ENCODE measurements at regions not wholly inside any gene's neighbourhood (a gene's known extent, or its start where the extent isn't known, plus 50 kb on each side); places are given as distances from the start of the nearest gene placed in this dataset.

GRCh38 chr6:14254505-14254904, 136.9 kb downstream of the CD83 start:
- no peak for DNase-seq

DNA sequence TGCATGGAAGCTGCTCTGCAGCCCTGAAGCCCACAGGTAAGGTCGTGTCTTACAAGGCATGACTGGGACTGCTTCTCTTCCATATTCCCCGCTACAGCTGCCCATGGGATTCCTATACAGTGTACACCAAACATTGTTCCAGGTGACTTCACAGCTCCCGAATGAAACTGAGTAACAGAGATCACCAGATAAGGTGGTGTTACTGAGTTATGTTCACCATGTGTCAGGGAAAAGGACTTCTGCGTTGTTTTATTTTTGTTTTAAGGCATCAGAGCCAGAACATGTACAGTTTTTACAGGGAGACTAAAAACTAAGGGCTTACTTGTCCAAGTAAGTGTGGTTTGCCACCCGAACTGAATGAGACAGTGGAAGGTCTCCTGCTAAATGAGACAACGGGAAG, 138.3 kb downstream of the CD83 start:
- no peak for DNase-seq

GRCh38 chr6:14258117-14258516, 140.5 kb downstream of the CD83 start:
- DNase-seq = no peak

- no peak for DNase-seq
Measured at GRCh38 chr6:14258695-14259593, 141.4 kb downstream of the CD83 start.

DNA sequence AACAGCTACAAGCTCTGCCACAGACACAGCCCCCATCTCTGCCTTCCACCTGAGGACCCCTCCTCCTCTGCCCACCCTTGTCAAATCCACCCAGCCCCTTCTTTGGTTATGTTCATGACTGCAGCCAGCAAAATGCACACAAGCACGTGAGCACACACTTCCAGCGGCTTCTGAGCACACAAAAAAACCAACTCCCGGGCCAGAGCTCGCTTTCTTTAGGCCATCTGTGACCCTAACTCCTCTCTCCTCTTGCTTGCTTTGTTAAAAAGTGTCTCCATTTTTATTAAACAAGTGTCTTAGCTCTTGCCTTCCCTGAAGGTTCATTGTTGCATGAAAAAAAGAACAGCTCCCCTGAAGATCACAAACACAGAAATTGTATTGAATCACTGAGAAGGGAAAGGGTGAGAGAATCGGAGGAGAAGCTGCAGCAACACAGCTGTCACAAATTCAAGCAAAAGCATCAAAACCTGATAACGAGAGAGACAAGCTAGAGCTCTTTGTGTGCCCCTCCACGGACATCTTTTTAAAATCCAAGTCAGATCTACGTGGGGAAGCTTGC, 142.1 kb downstream of the CD83 start:
- no peak for DNase-seq

- no peak for DNase-seq
Measured at GRCh38 chr6:14260839-14261238, 143.3 kb downstream of the CD83 start.

DNA sequence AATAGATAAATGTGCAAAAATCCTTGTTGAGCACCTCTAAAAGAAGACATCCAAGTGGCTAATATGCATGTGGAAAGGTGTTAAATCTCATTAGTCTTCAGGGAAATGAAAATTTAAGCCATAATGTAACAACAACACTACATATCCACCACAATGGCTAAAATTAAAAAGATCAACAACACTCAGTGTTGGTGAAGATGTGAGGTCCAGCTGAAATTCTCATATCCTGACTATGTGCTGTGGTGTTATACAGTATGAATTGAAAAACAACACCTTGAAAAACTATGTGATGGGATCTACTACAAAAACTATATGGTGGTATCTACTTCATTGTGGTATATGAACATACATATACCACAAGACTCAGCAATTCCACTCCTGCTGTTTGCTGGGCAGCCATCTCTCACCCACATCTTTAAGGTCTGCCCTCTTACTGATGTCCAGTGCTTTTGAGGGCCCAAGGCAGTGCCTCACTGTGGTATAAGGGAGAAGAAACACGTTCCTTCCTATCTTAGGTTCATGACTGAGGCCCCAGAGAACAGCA, 146.4 kb downstream of the CD83 start:
- DNase-seq = no peak

GRCh38 chr6:14265049-14266021, 147.8 kb downstream of the CD83 start:
- no peak for DNase-seq

- no peak for DNase-seq
Measured at GRCh38 chr6:14266266-14266665, 148.7 kb downstream of the CD83 start.

DNA sequence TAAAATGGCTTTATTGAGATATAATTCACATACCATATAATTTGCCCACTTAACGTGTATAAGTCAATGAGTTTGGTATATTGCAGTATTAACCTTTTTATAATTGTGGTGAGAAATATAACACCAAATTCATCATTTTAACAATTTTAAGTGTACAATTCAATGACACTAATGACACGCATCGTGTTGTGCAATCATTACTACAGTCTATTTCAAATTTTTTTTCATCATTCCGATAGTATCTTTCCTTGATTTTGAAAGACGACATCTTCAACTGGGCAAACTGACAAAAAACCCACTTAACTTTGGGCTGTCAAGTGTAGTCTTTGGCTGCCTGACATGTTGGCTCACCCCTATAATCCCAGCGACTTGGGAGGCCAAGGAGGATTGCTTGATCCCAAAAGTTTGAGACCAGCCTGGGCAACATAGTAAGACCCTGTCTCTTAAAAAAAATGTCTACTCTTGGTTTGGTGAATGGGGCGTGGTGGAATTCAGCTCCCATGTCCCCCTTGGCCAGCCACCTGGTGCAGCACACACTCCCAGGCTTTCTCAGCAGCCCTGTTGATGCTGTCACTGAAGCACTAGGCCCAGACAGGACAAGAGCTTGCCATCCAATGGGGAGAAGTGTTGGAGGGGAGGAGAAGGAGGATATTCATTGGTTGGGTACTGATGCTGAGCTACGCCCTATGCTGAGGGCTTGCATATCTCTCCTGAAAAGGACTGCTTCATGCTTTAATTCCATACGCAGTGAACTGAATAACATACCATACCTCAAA, 150.5 kb downstream of the CD83 start:
- no peak for DNase-seq

DNA sequence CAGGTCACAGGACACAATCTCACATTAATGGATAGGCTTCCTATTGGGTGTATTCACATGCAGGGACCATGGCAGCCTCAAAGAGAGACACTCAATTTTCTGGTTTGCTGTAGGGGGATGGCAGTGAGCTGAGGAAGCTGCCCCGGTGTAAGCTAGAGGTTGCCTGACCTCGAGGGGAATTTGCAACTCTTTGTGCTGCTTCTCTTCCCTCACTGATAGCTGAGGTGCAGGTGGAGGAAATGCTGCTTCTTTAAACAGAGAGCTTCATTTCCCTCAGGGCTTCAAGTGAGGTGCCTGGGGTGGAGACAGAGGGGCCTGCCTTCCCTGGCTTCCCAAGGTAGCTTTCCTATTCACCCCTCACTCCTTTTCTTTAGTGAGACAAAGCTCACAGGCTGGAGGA, 151.9 kb downstream of the CD83 start:
- DNase-seq = no peak

DNA sequence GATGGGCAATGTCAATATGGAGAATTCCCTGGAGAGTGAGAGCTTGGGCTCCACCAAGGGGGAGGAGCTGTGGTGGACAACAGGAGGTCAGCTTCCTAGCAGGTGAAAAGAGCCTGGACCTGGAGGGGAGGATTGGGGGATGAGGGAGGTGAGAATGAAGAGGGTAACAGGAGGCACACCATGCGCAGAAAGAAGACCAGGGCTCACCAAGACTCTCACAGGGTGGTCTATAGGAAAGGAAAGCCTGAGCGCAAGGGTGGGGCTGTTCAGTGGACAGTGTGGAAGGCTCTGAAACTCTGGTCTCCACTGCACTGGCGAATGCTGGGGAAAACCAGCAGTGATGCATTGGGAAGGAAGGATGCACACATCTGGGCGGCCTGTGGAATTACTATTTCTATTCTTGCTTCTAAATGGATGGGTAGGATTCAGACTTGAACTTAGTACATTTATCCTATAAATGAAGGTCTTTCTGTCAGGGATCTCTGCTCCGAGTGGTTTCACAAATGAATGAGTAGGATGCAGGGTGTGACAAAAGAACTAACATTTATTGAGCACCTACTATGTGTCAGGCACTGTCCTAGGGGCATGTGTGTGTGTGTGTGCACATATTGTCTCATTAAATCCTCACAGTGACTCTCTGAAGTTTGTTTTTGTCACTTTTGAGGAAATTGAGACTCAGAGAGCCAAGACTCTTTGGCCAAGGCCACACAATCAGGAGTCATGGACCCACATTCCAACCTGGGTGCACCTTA, 152.7 kb downstream of the CD83 start:
- no peak for DNase-seq

DNA sequence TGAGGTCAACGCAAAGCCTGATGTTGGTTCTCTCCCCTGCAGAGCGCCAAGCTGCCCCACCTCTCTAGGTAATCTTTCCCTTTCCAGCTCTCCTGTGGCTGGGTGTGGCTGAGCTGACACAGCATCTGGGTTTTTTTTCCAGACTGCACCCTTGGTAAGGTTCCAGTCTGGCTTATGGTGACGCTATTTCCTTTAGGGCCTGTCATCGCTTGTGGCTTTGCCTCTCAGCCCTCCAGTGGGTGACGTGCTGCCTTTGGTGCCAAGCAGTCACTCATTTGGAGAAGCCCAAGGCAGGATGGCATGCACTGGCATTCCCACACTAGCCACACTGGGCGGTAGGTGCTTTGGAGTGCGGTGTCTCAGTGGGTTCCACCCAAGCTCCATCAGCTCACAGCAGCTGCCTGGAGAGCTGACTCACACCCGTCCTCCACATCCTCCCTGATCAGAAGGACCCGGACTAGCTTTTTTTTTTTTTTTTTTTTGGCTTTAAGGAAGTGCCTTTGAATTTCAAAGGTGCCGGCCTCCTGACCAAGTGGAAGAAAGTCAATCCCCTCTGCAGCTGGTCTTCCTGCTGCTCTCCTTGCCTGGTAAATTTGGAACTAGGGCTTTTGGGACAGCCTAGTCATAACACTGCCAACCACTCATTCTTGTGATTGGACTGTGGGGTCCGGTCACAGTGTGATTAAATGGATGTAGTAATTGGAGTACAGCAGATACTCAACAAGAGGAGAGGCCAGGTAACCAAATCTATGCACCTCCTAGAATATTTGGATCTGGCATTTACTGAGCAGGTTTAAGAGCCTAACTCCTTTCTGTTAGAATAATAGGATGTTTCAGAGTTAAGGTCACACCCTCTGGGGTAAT, 153.6 kb downstream of the CD83 start:
- DNase-seq = no peak

DNA sequence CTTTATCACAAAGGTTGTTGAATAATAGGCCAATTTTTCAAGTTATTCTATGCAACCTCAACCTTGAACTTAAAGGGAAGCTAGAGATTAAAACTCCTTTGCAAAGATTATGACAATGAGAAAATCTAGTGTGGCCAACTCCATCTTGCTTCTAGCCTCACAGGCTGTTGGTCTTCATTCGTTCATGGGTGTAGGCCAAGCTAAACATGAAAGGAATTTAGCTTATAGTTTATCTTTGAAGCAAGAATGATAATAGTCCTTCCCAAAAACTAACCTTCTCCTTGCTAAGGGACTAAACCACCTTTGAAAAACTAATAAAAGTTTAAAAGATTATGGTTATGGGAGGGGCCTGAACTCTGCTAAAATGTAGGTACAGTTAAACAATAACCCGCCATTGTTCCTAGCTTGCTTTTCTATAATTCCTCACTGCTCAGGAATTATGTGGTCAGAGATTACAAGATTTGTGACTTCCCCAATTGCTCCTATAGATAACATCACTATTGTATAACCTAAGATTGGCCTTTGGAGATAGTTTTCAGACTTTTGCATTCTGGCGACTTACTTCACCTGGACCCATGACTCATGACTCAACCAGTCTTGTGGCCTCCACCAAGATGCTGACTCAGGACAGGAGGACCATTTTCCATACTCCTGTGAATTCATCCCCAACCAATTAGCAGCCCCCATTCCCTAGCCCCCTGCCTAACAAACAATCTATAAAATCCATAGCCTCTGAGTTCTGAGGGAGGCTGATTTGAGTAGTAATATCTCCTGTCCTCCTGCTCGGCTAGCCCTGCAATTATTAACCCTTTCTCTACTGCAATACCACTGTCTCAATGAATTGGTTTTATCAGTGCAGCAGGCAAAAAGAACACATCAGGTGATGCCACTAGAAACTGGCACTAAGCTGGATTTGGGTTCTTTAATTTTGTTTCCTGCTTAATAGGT, 154.5 kb downstream of the CD83 start:
- DNase-seq = no peak

DNA sequence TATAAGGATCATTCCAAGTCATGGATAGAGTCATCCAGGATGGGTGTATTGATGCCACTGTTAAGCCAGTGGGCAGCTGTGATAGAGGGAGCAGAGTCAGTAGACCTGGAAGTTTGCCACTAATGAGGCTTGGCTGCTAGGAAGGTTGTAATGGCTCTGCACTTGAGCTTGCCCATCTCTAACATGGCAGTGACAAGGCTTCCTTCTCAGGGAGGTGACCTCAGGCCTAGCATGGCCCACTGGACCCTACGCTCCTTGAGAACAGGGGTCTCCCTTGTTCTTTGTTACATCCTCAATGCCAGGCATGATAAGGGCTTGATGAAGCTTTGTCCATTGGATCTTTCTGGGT, 155.1 kb downstream of the CD83 start:
- no peak for DNase-seq

DNA sequence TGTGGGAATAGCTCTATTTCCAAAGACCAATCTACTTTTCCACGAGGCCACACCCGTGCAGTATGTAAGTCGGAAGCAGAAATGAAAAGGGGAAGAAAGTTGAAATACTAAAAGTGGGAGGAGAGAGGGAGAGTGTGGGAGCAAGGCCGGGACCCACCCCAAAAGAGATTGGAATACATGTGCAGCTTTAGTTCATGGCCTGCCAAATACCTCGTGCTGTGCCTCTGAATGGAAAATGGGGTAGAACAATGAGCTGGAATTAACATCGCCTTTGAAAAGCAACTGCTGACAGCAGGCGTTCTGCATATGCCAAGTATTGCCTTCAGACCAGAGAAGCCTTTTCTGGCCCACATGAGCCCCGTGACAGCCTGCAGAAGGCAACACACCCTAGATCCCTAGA, 155.6 kb downstream of the CD83 start:
- DNase-seq = no peak

DNA sequence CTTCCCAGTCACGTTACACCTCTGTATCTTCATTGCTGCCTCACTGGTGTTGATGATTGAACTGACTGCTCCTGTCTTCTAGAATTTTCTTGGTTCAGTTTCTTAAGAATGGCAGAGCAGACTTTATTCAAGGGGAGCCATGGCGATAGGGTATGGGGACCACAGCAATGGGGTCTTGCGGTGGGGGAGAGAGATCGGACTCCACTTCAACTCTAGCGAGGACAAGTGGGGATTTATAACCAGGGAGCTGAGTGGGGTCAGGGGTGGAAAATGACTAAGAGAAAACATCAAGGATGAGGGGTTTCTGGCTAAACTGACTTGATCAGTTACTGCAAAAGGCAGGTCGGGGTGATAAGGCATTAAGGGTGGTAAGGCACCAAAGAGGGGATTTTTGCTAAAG, 156.4 kb downstream of the CD83 start:
- DNase-seq = no peak

All from right lung (tissue), 2 donors.